ENCODE measurements at regions not wholly inside any gene's neighbourhood (a gene's known extent, or its start where the extent isn't known, plus 50 kb on each side); places are given as distances from the start of the nearest gene placed in this dataset.

DNA sequence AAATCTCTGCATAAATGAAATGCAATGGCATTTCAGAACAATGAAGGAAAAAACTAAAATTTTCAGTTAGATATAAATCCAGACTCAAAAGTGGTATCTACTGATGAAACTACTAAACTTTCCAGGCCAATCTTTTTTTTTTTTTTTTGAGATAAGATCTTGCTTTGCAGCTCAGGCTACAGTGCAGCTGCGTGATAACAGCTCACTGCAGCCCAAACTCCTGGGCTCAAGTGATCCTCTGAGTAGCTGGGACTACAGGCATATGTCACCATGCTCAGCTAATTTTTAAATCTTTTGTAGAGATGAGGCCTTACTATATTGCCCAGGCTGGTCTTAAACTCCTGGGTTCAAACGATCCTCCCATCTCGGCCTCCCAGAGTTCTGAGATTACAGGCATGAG, 1228.2 kb upstream of the ADGRL3 start:
- H3K9me3 Mint-ChIP-seq (ENCODE audit: low read depth, unreplicated experiment): no peaks in the 10 kb centered on the region
- DNase-seq: no peak
- H3K27ac Mint-ChIP-seq (ENCODE audit: unreplicated experiment): no peak overlapping the region
- H3K36me3 Mint-ChIP-seq (ENCODE audit: insufficient read depth, unreplicated experiment): no peaks in the 10 kb centered on the region
- TF ChIP-seq, protein P1, sequence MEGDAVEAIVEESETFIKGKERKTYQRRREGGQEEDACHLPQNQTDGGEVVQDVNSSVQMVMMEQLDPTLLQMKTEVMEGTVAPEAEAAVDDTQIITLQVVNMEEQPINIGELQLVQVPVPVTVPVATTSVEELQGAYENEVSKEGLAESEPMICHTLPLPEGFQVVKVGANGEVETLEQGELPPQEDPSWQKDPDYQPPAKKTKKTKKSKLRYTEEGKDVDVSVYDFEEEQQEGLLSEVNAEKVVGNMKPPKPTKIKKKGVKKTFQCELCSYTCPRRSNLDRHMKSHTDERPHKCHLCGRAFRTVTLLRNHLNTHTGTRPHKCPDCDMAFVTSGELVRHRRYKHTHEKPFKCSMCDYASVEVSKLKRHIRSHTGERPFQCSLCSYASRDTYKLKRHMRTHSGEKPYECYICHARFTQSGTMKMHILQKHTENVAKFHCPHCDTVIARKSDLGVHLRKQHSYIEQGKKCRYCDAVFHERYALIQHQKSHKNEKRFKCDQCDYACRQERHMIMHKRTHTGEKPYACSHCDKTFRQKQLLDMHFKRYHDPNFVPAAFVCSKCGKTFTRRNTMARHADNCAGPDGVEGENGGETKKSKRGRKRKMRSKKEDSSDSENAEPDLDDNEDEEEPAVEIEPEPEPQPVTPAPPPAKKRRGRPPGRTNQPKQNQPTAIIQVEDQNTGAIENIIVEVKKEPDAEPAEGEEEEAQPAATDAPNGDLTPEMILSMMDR (IDR thresholded peaks at IDR 0.05; ENCODE audit: unreplicated experiment): no peak
- no TSS peak for BruUV-seq (replicated peaks)
- intact Hi-C loops (cut with micrococcal nuclease; ENCODE audit: unreplicated experiment): no loop called here
- no peak overlapping the region for H3K4me3 Mint-ChIP-seq (ENCODE audit: low read depth, unreplicated experiment)
- no peaks in the 10 kb centered on the region for H3K4me1 Mint-ChIP-seq (ENCODE audit: low read depth, unreplicated experiment)
- no peaks in the 10 kb centered on the region for H3K27me3 Mint-ChIP-seq (ENCODE audit: unreplicated experiment)
- CTCF ChIA-PET: no interaction called here

DNA sequence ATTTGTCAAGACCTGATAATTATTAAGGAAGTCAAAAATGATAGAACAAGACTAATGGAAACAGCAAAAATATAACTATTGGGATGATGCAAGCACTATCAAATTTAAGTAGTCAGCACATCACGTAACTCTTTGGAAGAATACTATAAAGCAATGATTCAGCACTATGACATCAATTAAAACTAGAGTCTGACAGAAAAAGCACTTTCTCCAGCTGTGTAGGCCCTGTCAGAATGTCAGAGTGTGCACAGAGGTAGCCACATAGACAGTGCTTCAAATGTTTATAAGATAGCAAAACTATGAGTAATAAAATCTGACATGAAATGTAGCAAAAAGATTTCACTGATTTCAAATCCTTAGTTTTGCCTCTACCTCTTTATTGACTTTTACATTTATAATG, 1226.6 kb upstream of the ADGRL3 start:
- no TSS peak for BruUV-seq (replicated peaks)
- Mint-ChIP-seq H3K9me3 (ENCODE audit: low read depth, unreplicated experiment) (no peaks in the 10 kb centered on the region), H3K4me3 (ENCODE audit: low read depth, unreplicated experiment) (no peak overlapping the region), H3K36me3 (ENCODE audit: insufficient read depth, unreplicated experiment) (no peaks in the 10 kb centered on the region), H3K27ac (ENCODE audit: unreplicated experiment) (no peak overlapping the region), H3K4me1 (ENCODE audit: low read depth, unreplicated experiment) (no peaks in the 10 kb centered on the region), H3K27me3 (ENCODE audit: unreplicated experiment) (no peaks in the 10 kb centered on the region)
- no peak for DNase-seq
- TF ChIP-seq, protein P1 (IDR thresholded peaks at IDR 0.05; ENCODE audit: unreplicated experiment): no peak
- CTCF ChIA-PET: no interaction called here
- intact Hi-C loops (cut with micrococcal nuclease; ENCODE audit: unreplicated experiment): no loop called here

- Mint-ChIP-seq H3K36me3 (ENCODE audit: insufficient read depth, unreplicated experiment) (no peaks in the 10 kb centered on the region), H3K9me3 (ENCODE audit: low read depth, unreplicated experiment) (peaks cover 4% of the 10 kb centered on the region), H3K27me3 (ENCODE audit: unreplicated experiment) (no peaks in the 10 kb centered on the region), H3K27ac (ENCODE audit: unreplicated experiment) (no peak overlapping the region), H3K4me1 (ENCODE audit: low read depth, unreplicated experiment) (no peaks in the 10 kb centered on the region), H3K4me3 (ENCODE audit: low read depth, unreplicated experiment) (no peak overlapping the region)
- CTCF ChIA-PET: no interaction called here
- no TSS peak for BruUV-seq (replicated peaks)
- intact Hi-C loops (cut with micrococcal nuclease; ENCODE audit: unreplicated experiment): no loop called here
- no peak for DNase-seq
- TF ChIP-seq, protein P1 (IDR thresholded peaks at IDR 0.05; ENCODE audit: unreplicated experiment): no peak
These were observed 1221.1 kb upstream of the ADGRL3 start for GRCh38 chr4:59979061-59979460.

- TF ChIP-seq, protein P1 (IDR thresholded peaks at IDR 0.05; ENCODE audit: unreplicated experiment): no peak
- Mint-ChIP-seq H3K4me1 (ENCODE audit: low read depth, unreplicated experiment) (no peaks in the 10 kb centered on the region), H3K27me3 (ENCODE audit: unreplicated experiment) (no peaks in the 10 kb centered on the region), H3K9me3 (ENCODE audit: low read depth, unreplicated experiment) (peaks cover 4% of the 10 kb centered on the region), H3K4me3 (ENCODE audit: low read depth, unreplicated experiment) (no peak overlapping the region), H3K27ac (ENCODE audit: unreplicated experiment) (no peak overlapping the region), H3K36me3 (ENCODE audit: insufficient read depth, unreplicated experiment) (no peaks in the 10 kb centered on the region)
- CTCF ChIA-PET: no interaction called here
- intact Hi-C loops (cut with micrococcal nuclease; ENCODE audit: unreplicated experiment): no loop called here
- no TSS peak for BruUV-seq (replicated peaks)
- DNase-seq: no peak
These were observed 1216.3 kb upstream of the ADGRL3 start for GRCh38 chr4:59983852-59984251.

GRCh38 chr4:59987289-59987688, 1212.8 kb upstream of the ADGRL3 start:
- Mint-ChIP-seq H3K4me3 (ENCODE audit: low read depth, unreplicated experiment) (no peak overlapping the region), H3K36me3 (ENCODE audit: insufficient read depth, unreplicated experiment) (no peaks in the 10 kb centered on the region), H3K27ac (ENCODE audit: unreplicated experiment) (no peak overlapping the region), H3K27me3 (ENCODE audit: unreplicated experiment) (no peaks in the 10 kb centered on the region), H3K4me1 (ENCODE audit: low read depth, unreplicated experiment) (no peaks in the 10 kb centered on the region), H3K9me3 (ENCODE audit: low read depth, unreplicated experiment) (no peaks in the 10 kb centered on the region)
- intact Hi-C loops (cut with micrococcal nuclease; ENCODE audit: unreplicated experiment): no loop called here
- CTCF ChIA-PET: no interaction called here
- DNase-seq: no peak
- TF ChIP-seq, protein P1 (IDR thresholded peaks at IDR 0.05; ENCODE audit: unreplicated experiment): no peak
- no TSS peak for BruUV-seq (replicated peaks)

All from Calu3 (cell line).